RPMI8226 (cell line): ENCODE measurements at regions not wholly inside any gene's neighbourhood (a gene's known extent, or its start where the extent isn't known, plus 50 kb on each side); places are given as distances from the start of the nearest gene placed in this dataset.

ENCODE experiments used
- DNase-seq: peaks from one replicate; pipeline ENCODE4 v3.0.0-alpha.2; 2015

DNA sequence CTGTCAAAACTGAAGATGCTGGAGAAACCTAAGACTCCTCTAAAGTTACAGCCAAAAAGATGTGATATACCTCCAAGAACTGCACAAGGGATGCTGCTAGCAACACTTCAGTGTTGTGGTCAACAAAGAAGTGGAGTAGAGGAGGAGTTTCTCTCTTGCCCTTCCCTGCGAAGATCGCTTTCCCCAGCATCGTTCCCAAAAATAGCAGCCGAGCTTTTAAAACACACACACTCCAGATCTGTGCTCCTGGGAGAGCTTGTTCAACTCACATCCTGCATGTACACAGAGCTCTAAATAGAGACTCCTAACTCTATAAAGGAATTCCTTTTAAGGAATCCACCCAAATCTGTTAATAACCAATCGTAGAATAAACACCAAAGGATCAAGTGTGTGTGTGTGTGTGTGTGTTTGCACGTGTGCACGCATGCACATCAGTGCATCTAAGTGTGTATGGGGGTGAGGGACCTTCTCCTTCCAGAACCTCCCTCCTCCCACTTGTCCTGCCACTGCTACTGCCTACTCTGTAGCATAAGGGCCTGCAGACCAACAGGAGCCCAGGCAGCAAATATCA lies 58.5 kb downstream of the PSMG1 start:
- no peak for DNase-seq

DNA sequence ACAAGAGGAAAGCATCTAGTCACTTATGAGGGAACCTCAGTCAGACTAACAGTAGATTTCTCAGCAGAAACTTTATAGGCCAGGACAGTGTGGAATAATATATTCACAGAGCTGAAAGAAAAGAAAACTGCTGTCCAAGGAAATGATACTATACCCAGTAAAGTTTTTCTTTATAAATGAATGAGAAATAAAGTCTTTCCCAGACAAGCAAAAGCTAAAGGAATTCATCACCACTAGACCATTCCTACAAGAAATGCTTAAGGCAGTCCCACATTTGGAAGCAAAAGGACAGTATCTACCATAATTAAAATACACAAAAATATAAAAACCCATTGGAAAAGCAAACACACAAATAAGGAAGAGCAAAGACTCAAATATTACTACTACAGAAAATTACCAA lies 59.9 kb downstream of the PSMG1 start:
- no peak for DNase-seq

- DNase-seq: peak; percentile 52
Observed at GRCh38 chr21:39121600-39122355, 61.5 kb downstream of the PSMG1 start.

- no peak for DNase-seq
Observed at GRCh38 chr21:39120876-39121599, 62.2 kb downstream of the PSMG1 start.

- no peak for DNase-seq
Observed at GRCh38 chr21:39119891-39120290, 63.4 kb downstream of the PSMG1 start.

GRCh38 chr21:39118604-39119215 lies 64.5 kb downstream of the PSMG1 start:
- no peak for DNase-seq

DNA sequence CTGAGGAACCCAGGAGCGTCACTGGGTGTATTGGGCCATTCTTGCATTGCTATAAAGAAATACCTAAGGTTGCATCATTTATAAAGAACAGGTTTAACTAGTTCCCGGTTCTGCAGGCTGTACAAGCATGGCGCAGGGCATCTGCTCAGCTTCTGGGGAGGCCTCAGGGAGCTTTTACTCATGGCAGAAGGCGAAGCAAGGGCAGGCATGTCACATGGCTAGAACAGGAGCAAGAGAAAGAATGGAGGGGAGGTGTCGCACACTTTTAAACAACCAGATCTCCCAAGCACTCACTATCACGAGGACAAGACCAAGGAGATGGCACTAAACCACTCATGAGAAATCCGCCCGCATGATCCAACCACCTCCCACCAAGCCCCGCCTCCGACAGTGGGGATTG lies 65.2 kb downstream of the PSMG1 start:
- DNase-seq: no peak

- DNase-seq: no peak
Observed at GRCh38 chr21:39117440-39117970, 65.7 kb downstream of the PSMG1 start.

GRCh38 chr21:39116761-39117439 lies 66.4 kb downstream of the PSMG1 start:
- no peak for DNase-seq

DNA sequence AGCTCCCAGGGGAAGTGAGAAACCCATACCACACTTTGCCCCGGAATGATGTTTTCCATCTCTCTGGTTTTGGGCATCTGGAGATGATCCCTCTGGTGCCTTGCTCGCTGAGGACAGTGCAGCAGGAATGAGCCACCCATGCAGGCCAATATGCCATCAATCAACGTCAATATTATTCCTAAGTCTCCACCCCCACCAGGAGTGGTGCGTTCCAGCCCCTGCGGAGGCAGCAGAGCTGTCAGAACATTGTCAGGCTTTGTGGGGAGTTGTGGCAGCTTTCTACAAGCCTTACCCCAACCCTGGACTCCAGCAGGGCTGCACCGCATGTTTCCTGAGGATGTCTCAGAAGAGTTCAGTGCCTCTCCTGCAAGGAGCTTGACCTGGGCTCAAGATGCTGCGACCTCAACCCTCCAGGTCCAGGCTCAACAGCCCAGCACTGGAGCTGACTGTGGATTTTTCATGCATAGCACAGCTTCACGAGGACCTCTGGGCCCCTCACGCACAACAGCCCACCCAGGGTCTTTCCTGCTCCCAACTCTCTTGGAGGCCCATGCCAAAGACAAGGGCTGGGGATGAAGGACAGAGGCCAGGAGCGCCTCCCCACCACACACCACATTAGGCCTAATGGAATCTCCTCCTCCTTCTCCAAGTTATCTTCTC lies 67.5 kb downstream of the PSMG1 start:
- no peak for DNase-seq

GRCh38 chr21:39114871-39115575 lies 68.2 kb downstream of the PSMG1 start:
- DNase-seq: no peak

DNA sequence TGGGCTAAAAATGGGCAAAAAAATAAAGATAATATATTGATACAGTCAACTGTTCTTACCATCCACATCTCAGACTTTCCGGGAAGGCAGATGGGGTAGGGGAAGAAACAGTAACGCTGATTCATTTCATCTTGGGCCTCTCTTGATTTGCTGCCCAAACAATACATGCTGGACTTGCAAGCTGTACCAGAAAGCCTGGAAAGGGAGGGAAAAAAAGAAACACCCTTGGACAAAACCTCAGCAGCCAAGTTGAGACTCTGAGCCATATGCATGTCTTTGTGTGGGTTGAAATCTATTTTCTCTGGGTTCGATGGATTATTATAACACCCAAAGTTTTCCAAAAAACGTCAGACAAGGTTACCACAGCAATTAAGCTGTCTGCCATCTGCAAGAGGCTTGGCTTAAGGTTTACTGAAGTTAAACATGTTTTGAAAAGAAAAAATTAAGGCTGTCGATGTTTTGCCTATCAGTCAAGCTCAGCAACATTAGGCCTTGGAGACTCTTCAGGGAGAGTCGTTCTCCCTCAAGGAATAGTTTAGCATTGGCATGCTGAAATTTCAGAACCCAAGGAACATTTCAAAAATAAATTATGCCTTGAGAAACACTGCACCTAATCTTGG lies 71.2 kb downstream of the PSMG1 start:
- DNase-seq: no peak

GRCh38 chr21:39110431-39110830 lies 72.8 kb downstream of the PSMG1 start:
- no peak for DNase-seq

DNA sequence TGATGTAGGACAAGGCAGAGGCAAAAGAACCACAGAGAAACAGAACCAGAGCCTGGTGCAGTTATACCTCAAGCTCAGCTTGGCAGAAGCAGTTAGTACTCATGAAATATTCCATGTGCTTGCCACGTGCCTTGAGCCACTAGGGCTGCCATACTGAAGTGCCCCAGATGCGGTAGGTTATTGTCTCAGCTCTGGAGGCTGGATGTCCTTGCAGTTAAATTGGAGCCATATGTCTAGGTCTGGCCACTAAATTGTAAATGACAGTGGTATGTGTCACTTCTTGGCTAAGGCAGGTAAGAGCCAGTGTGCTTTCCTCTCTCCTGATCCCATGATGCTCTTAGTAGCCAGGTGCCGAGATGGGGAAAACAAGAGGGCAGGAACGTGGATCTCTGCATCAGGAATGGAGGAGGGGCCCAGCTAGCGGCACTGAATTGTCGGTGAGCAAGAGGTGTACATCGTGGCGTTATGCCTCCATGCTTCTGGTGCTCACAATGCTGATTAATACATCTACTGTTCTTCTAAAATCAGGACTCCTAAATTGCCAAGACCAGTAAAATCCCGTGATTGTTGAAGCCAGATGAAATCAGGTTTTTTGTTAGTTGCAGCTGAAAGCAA lies 73.5 kb downstream of the PSMG1 start:
- no peak for DNase-seq

DNA sequence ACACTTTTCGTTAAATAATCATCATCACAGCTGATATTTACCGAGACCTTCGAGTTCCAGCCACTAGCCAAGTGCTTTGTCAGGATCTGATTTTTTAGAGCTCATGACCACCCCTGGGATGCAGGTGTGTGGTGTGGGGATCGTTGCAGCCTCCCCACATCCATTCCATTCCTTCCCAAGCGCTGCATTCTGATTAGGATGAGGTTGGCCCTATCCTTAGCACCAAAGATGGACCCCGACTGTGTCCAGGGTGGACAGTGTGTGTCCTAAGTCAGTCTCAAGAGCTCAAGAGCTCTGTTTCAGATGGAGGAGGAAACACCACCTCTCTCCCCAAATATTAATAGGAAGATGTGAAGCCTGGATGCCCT lies 74.1 kb downstream of the PSMG1 start:
- no peak for DNase-seq

GRCh38 chr21:39108291-39109162 lies 74.7 kb downstream of the PSMG1 start:
- no peak for DNase-seq

- DNase-seq: no peak
Observed at GRCh38 chr21:39107739-39108138, 75.5 kb downstream of the PSMG1 start.

GRCh38 chr21:39106881-39107462 lies 76.3 kb downstream of the PSMG1 start:
- DNase-seq: no peak

DNA sequence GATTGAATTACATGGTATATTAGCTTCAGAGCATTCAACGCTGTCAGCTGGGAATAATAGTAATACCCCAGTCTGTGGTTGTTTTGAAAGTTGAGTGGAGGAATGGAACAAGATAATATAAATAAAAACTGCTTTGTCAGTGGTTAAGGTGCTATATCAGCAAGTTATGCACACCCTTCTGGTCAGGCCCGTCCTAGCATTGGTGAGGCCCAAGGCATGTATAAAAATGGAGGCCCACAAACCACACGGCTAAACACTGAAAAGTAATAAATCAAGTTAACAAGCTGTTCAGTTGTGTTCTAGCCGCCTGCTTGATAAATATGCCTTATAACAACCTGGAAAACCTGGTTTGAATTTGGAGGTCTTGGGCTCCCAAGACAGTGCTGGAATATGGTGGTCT lies 77.4 kb downstream of the PSMG1 start:
- DNase-seq: no peak
